UCSD-AML1 (cell line): ENCODE measurements at regions not wholly inside any gene's neighbourhood (a gene's known extent, or its start where the extent isn't known, plus 50 kb on each side); places are given as distances from the start of the nearest gene placed in this dataset.
"Not testable (repeated sequence)": the region's sequence is repeated elsewhere in the genome, so short reads cannot be mapped to it uniquely, and the experiment has no call there.

Experiments used
- DNase-seq: peaks from one replicate; lab custom pipeline; 2025; ENCODE audit not compliant: unreplicated experiment; lab: John Stamatoyannopoulos, UW

DNA sequence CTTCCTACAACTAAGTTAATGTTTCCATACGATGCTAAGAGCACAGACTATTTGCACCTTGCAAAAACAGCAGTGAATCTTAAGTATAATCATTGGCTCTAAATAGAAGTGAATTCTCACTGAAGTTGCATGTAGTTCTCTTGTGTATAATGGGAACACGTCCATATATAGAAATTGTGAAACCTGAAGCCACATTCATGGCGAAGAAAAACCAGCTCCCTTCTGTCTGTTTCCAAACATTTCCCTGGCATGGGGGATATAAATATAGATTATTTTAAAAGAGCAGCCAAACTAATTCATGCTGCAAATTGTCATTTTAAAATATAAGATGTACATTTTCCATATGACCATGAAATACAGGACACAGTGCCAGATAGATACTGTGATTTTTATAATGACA, 71.1 kb downstream of the TRAM1L1 start:
- no peak for DNase-seq

DNA sequence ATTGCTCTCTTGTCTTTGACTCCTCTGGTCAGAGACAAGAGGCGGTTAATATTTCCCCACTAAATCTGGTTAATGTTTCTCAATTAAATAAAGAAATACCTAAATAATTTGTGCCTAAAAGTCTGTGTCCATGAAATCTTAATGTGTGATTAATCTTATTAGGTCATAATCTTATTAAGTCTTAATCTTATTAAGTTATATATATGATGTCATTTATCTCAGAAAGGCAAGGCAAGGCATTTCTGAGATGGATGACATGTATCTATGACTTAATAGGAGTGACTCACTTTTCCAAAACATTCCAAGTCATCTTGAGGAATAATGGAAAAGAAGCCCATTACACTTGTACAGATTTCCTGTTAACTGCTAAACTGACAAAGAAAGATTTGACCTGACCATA, 74.7 kb downstream of the TRAM1L1 start:
- DNase-seq: no peak

DNA sequence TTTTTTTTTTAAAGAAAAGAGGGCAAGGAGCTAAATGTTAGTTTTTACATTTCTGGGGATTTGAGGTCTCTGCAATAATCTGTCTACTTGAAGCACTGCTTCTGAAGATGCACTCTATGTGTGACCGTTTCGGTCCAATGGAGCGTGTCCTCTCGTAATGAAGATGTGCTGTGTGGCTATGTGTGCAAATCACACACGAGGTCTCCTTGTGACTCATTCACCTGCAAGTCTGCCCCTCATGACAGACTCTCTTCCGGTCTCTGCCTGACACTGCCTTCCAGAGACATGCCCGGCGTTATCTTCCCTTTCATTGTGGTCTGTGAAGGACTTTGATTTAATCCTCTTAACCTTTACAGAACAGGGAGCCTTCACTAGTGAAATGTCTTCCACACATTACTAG, 84.3 kb downstream of the TRAM1L1 start:
- DNase-seq: no peak

DNA sequence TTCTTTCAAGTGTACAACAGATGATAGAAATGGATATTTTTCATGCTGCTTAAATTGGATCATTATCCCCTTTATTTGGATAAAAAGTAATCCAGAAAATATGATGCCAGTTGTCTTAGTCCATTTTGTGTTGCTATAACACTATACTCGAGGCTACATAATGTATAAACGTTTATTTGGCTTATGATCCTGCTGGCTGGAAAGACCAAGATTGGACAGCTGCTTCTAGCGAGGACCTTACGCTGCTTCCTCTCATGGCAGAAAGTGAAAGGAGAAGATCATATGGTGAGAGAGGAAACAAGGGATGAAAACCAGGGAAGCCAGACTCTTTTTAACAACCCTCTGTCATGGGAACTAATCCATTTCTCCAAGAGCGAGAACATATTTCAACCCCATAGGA, 102.7 kb downstream of the TRAM1L1 start:
- no peak for DNase-seq

DNA sequence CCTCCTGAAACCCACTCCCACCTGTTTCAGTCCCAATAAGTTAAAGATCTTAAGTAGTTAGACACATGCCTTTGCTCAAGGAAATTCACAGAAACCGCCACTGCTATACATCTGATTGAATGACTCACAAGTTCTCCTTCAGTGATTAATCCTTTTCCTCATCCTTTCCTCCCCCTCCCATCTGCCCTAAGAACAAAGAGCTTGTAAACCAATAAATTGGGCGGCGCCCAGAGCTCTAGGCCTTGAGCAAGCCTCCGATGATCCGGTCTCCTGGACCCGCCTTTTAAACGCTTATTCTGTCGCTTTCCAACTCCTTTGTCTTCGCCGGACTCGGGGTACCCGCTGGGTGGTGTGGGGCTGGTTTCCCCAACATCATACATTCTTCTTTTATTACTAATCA, 104.9 kb downstream of the TRAM1L1 start:
- not testable (repeated sequence) for DNase-seq

DNA sequence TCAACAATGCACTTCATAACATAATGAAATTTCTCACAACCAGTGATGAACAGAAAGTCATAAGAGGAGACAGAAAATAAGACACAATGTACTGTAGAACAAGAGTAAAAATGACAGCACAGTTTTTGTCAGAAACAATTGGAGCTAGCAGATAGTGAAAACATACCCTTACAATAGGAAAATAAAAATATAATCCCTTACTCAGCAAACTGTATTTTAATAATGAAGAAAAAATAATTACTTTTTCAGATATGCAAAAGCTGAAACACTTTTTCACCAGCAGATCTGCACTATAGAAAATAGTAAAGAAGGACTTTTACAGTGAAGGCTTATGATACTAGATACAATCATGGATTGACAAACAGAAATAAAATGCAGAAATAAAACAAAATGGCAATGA, 126.3 kb downstream of the TRAM1L1 start:
- DNase-seq: no peak

DNA sequence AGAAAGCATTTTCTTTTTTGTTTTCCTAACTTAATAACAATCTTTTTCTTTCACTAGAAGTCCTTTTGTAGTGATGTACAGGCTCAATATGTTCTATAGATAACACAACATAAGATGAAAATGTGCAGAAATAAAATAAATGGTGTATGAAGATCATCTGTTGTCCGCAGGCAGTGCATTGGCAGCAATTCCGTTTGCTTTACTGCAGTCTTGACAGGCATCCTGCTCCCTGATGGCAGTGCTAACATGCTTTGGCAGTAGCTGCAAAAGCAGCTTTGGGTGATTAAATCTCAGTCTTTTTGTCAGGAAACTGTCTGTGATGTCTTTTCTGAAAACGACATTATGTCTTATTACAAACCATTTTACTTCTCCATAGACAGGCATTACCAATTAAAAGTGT, 131.4 kb downstream of the TRAM1L1 start:
- DNase-seq: no peak

DNA sequence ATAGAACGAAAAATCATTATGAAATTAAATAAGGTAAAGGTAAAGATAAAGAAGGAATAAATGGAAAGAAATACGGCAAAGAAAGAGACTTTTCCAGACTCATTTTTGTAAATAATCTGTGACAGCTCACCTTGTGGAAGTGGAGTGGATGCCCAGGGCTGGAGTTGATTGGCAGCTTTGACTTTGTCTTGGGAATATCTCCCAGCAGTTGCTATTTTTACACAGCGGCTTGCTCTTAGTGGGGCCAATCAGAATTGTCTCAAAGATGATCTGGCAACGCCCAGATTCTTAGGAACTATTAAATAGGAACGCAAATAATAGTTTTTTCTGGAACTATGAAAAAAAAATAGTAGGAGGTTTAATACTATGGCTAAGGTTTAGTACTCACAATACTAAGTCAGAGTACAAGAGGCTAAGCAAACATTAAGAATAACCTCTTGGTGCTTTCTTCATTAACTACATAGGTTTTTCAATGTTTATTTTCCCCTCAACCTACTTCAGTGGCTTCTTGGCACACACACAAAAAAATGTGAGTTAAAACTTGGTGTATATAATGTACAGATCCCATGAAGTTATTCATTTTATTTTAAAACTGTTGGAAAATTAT, 132.7 kb downstream of the TRAM1L1 start:
- DNase-seq: no peak

DNA sequence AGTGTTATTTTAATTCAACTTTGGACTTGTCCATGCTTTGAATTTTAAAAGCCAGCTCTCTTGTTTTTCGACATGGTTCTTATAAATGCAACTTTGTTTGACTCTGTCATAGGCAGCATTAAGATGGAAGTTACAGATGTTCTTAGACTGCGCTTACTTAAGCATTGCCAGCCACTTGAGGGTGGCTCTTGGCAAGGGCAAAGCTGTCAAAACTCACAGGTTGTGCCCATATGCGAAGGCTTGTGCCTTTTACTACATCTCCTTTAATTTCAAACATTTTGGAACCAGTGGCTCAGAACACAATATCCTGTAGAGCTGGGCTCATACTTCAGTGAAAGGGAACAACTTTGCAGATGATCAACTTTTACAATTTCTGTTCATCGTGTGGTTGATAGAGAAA, 135.5 kb downstream of the TRAM1L1 start:
- no peak for DNase-seq

DNA sequence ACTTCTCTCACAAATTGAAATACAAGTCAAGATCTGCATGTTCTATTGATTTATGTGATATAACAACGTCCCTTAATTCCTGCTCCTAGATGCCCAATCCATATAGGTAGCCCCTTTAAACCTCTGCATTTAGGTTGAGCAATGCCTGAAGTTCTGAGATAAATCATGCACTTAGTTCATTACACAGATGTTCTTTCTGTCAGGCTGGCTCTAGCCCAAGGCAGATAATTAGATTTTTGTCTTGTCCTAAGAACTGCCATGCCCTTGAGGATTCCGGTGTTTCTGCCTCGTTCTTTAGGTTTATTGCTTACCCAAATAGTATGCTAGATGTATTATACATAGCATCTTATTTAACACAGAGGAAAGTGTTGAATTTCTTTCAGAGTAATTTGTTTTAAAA, 143.1 kb downstream of the TRAM1L1 start:
- DNase-seq: no peak

DNA sequence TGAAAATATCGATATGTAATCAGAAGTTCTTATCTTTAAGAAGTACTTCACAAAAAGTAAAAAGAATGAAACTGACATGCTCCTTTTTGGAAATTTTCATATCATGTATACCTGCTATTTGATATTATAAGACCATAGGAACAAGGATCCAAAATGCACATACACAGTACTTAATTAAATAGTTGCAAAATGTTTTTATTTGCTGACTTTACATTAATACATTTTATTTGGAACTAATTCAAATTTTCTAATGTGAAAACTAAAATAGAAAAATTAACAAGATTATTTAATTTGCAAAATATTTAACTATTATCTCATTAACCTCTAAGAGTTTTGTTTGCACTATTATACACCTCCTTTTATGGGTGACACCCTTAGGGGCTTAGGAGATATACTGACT, 155.0 kb downstream of the TRAM1L1 start:
- DNase-seq: no peak

DNA sequence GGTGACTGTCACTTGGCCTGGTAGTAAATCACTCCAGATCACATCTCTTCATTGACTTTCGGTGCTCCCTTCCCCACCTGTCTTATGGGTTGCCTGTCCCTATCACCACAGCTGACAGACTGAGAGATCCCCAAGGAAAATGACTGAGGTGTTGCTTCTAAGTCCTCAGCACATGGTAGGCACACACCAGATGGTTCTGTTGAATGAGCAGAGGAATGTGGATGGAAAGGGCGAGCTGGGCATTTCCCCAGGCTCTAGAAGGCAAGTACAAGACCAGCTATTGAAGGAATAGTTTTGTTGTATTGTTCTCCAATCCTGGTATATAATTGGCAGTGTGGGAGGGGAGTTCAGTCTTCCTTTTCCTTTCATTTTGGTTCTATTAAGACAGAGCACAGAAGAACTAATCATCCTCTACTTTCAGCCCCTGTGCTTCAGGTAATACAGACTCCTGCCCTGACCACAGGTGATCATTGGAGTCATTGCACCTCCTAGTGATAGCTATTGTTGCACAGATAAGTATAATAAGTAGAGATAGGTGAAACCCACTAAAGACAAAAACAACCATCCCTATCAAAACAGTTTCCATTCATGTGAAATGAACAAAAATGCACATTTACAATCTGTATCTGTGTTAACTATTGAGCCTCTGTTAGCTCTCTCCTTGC, 158.6 kb downstream of the TRAM1L1 start:
- no peak for DNase-seq

DNA sequence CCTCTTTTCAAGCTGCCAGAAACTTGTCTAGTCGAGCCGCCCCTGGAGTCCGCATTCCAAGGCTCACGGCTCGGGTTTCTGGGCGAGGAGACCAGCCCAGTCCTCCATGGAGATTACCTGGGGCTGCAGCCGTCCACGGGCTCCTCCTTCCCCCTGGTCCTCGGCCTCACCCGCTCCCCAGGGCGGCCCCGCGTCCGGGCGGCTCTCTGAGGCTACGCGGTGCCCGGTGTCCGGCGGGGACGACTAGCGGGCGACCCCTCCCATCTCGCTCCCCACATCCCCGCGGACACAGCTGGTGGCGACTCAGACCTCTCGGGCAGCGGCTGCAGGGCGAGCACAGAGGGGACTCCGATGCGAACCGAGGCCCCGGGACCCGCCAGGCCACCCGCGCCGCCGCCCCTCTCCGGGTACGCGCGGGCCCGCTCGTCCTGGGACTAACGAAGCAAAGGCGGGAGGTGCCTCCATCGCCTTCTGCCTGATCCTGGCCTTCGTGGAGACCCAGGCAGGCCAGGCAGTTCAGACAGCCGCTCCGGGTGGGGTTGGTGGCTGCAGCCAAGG, 159.4 kb downstream of the TRAM1L1 start:
- DNase-seq: no peak

DNA sequence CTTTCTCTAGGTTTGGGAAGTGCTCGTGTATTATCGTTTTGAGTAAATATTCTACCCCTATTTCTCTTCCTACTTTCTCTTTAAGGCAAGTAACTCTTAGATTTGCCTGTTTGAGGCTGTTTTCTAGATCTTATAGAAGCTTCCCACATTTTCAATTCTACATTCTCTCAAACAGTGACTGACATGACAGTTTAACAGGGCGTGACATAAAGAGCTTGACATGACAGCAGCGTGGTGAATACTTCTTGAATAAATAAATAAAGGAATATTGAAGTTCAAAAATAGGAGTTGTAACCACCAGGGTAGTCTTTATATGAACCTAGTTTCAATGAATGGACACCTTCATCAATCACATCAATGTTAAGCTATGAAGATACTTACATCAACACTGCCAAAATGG, 162.0 kb downstream of the TRAM1L1 start:
- DNase-seq: no peak

DNA sequence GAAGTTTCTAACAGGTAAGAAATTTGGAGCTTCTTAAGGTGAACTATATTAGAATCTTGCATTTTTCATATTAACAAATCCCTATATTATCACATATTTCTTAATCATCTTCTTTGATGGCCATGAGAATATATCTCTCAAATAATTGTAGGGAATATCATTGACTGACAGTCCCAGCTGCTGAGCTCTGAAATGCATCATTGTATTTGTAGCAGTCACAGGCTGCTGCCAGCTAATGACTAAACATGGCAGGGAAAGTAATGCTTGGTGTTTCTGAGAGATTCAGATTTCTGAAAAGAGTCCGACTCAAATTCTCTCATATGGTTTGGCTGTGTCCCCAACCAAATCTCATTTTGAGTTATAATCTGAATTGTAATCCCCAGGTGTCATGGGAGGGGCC, 171.9 kb downstream of the TRAM1L1 start:
- no peak for DNase-seq

DNA sequence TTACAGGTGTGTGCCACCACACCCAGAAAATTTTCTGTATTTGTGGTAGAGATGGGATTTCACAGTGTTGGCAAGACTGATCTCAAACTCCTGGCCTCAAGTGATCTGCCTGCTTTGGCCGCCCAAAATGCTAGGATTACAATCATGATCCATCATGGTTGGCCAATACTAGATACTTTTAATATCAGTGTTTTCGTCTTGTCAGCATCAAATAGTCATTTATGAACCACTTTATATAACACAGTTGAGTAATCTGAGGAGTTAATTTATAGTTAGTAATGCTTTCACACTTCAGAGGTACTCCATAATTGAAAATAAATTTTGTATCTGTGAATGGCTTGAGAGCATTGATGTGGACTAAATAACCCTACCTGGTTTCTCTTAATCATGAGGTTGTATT, 178.6 kb downstream of the TRAM1L1 start:
- DNase-seq: no peak

DNA sequence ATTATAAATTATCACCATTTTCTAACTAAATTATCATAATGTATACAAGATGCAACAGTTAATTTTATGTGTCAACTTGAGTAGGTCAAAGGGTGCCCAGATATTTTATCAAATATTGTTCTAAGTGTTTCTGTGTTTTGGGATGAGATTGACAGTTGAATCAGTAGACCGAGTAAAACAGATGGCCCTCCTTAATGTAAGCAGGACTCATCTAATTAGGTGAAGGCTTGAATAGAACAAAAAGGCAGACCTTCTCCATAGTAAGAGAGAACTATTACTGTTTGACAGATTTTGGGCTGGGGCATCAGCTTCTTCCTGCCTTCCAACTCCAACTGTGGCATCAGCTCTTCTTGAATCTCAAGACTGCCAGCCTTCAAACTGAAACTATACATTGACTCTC, 185.8 kb downstream of the TRAM1L1 start:
- DNase-seq: no peak

DNA sequence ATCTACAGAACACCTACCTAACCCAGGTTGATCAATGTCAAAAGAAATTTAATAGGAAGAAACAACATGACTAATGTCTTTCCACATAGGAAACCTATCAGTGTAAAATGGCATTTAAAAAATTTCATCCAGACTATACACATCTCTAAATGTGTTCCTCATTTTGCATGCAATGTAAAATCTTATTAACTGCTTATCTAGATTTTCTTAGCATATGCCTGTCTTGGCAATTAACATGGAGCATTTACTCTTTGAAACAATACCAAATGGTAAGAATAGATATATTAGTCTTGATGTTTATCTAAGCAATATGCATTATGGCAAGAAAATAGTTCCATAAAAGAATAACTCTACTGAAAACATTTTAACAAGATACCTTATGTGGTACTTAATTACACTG, 199.8 kb downstream of the TRAM1L1 start:
- DNase-seq: no peak

DNA sequence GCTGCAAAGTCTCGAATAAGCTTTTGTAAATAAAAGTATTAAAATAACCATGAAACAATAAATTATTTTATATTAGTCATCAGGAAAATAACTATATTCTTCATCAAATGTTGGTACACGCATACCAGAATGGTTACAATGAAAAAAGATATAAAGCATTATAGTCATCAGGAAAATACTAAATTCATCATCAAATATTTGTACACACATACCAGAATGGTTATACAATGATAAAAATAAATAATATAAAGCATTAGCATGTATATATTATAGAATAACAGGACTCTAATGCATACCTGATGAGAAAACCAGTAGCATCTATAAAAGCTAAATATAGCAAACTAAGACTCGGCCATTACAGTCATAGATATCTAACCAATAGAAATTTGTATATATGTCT, 202.9 kb downstream of the TRAM1L1 start:
- DNase-seq: no peak

DNA sequence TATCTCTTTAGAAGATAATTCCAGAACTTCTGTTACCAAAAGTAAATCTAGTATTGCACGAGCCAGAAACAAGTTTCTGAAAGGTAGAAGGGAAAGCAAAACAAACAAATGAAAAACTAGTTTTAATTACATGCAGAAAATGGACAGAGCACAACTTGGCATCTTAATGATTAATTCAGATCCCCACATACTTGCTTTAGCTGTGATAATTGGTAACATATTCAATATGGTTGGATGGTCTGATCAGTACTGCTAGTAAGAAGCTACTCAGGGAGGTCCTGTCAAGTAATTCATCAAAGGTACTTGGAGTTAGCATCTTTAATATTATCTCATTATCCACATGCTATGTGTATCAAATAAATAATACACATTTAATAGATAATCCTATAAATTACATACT, 204.3 kb downstream of the TRAM1L1 start:
- DNase-seq: no peak

DNA sequence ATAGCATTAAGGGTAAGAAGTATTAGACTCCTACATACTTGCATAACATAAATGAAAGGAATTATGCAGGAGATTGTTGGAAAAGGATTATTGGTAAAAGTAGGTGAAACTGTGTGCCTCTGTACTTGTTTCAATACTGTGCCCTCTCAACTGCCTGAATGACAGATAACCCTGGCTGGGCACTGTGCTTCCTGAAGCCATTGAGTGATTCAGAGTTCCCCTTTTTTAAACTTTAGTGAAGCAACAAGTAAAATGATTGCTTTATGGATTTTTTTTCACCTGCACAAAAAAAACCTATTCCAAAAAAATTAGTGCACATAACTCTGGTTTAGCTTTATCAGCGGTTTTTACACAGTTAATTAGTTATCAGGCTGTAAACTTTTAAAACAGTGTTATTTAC, 204.8 kb downstream of the TRAM1L1 start:
- DNase-seq: no peak

DNA sequence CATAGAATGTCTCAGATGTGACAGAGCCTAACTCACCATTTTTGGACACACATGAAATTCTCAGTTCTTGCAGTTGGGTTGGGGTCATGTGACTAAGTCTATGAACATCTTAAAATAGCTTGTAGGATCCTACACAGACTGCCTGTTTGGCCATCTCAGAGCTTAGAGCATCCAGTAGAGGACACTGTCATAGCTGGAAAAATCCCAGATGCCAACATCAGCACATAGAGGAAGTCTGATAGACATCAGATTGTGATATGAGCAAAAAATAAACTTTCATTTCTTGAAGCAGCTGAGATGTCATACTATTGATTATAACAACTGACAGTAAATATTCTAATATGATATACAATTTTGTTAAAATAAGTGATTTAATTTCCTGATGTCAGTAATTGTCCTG, 207.1 kb downstream of the TRAM1L1 start:
- no peak for DNase-seq

DNA sequence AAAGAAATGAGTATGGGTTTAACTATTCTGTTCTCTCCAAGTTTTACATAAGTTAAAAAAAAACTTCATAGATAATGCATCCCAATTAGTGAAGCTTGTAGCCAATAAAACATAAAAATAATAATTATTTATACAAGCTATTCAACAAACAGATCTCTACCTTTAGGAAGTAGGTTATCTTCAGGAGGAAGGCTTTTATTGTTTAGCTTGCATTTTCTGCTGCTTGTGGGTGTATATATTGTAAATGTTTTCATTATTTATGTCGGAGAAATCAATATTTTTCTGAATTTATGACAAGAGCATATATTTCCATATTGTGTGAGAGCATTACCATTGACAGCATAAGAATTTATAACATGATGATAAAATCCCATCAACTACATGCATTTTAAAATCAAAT, 208.3 kb downstream of the TRAM1L1 start:
- no peak for DNase-seq
